ENCODE measurements at regions not wholly inside any gene's neighbourhood (a gene's known extent, or its start where the extent isn't known, plus 50 kb on each side); places are given as distances from the start of the nearest gene placed in this dataset.
"Not testable (repeated sequence)": the region's sequence is repeated elsewhere in the genome, so short reads cannot be mapped to it uniquely, and the experiment has no call there.

DNA sequence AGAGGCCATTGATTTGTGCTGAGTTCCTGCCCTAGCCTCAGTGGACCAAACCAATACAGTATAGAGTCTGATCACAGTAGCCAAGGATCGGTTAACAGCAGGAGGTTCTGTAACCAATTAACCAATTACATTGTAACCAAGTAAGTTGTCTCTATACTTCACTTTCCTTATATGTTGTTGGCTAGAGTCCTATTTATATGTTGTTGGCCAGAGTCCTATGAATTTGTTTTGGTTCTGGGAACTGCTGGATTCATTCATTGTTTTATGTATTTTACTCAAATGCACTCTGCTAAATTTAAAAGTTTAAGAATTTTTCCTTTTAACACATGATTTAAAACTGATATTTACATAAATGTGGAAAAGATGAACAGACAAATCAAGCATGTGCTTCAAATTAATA, 597.4 kb upstream of the HS3ST5 start:
- ATAC-seq (no peak), DNase-seq (ENCODE audit: missing footprints) (no peak)
- intact Hi-C loops (cut with DNase I) = no loop called here

DNA sequence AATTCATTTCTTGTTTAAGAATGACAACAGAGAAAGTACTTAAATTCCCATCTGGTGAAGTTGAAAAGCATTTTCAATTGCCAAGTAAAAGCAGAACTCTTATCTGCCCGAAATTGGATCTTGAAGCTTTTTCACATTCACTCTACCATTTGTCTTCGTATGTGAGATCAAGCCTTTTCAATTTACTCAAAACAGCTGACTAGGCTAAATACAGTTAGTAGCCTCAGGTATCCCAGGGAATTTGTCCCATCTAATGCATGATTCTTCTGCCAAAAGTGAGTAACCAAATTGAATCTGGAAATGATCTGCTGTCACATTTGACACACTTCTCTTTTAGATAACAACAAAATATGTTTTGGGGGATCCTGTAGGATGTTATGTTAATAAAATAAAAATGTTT, 596.8 kb upstream of the HS3ST5 start:
- intact Hi-C loops (cut with DNase I) = no loop called here
- no peak for ATAC-seq
- no peak for DNase-seq (ENCODE audit: missing footprints)

DNA sequence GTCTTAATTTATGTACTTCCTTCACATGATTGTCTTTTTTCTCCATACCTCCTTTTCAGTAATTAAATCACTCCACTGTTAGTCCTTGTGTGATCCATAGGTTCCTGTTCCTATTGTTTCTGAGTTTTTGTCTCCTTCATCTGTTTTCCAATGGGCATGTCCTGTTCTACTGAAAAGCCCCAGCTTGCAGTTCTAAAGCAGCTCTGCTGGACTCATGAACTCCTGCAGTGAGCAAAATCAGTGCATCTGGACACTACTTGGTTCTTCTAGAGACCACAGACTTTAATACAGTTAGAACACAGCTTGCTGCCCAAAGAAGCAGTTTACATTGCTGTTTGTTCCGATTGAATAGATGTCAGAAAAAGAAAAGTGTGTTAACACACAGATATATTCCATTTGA, 593.3 kb upstream of the HS3ST5 start:
- ATAC-seq = no peak
- no peak for DNase-seq (ENCODE audit: missing footprints)
- intact Hi-C loops (cut with DNase I) = no loop called here

DNA sequence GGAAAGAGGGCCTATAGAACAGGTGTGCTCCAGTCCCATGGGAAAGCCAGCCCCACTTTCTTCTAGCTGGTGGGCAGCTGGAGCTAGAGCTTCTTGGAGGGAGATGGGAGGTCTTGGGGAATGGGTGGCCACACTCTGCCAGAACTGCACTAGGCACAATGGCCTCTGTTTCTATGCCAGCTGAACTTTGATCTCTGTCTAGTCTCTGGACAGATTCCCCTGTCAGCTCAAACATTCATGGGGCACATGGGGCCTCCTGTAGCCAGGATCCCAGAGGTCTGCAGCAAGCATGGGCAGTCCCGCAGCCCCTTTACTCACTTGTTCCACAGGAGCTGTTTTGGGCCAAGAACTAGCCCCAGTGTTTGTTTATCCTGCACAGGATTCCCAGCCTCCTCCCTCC, 591.3 kb upstream of the HS3ST5 start:
- ATAC-seq = no peak
- no peak for DNase-seq (ENCODE audit: missing footprints)
- intact Hi-C loops (cut with DNase I) = no loop called here

DNA sequence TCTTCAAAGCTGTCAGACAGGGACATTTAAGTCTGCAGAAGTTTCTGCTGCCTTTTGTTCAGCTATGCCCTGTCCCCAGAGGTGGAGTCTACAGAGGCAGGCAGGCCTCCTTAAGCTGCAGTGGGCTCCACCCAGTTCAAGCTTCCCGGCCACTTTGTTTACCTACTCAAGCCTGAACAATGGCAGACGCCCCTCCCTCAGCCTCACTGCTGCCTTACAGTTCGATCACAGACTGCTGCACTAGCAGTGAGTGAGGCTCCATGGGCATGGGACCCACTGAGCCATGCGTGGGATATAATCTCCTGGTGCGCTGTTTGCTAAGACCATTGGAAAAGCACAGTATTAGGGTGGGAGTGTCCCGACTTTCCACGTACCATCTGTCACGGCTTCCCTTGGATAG, 585.9 kb upstream of the HS3ST5 start:
- ATAC-seq; intact Hi-C loops (cut with DNase I): not testable (repeated sequence)

DNA sequence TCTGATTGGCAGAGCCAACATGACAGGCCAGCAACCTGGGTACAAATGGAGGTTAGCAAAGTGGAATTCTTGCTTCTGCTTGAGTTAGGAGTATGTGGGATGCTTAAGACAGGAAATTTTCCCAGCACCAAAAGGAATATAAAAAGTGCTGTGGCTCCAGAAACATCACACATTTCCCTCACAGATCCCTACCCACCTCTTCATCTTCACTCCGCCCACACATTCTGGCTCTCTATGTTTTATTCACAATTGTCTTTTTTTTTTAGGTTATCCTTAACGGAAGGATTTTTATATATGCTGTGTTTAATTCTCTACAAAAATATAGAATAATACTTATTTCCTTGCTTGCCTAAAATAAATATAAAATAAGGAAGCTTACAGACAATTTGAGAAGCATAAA, 563.3 kb upstream of the HS3ST5 start:
- no peak for DNase-seq (ENCODE audit: missing footprints)
- intact Hi-C loops (cut with DNase I) = no loop called here
- ATAC-seq = no peak

More for the DNA sequence above, 585.9 kb upstream of the HS3ST5 start:
- not testable (repeated sequence) for DNase-seq (ENCODE audit: missing footprints)

DNA sequence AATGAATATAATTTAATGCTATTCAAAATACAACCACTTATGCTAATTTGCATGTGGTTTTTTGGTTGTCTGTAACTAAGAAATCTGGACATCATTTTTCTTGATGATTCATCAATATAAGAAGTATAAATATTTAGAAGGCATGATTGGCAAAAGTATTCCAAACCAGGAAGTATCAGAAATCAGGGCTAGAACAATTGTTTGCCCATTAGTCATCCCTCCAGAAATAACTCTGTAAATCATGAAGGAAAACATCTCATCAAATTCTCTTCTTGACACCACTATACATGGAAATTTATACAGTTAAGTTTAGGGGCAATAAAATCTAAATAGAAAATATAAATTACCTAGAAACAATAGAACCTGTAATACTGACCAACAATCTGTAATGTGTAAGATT, 554.7 kb upstream of the HS3ST5 start:
- intact Hi-C loops (cut with DNase I) = no loop called here
- DNase-seq (ENCODE audit: missing footprints) = no peak
- ATAC-seq = no peak

DNA sequence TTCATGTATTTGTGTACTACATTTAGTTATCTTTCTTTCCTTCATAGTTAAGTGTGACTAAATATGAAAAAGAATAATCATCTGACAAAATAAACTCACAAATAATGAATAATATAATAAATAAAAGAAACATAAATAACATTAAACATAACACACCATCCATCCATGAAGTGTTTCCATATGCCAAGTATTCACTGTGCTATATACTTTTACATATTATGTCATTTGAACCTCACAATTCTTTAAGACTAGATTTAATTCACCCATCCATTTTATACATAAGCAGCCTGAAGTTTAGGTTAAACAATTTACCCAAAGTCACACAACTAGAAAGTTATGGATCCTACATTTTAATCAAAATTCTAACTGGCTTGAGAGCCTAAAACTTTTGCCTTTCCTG, 549.4 kb upstream of the HS3ST5 start:
- no peak for ATAC-seq
- intact Hi-C loops (cut with DNase I) = no loop called here

DNA sequence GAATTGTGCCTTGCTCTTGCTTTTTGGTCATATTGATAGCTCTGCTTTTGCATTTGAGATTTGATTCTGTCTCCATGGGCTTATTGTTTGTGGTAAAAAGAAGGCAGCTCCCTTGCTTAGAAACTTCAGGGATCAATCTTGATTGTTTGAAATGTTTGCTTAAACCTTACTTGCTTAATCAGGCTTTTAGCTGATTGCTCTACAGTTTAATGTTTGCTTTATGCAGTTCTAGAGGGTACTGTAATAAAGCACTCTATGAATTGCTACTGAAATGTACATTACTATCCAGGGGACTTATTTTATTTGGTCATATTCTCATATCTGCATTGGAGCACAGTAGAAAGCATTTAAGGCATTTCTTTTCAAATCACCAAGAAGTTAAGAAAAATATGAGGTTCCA, 545.4 kb upstream of the HS3ST5 start:
- DNase-seq (ENCODE audit: missing footprints) (no peak), ATAC-seq (no peak)
- intact Hi-C loops (cut with DNase I) = no loop called here

More for the DNA sequence above, 549.4 kb upstream of the HS3ST5 start:
- no peak for DNase-seq (ENCODE audit: missing footprints)

DNA sequence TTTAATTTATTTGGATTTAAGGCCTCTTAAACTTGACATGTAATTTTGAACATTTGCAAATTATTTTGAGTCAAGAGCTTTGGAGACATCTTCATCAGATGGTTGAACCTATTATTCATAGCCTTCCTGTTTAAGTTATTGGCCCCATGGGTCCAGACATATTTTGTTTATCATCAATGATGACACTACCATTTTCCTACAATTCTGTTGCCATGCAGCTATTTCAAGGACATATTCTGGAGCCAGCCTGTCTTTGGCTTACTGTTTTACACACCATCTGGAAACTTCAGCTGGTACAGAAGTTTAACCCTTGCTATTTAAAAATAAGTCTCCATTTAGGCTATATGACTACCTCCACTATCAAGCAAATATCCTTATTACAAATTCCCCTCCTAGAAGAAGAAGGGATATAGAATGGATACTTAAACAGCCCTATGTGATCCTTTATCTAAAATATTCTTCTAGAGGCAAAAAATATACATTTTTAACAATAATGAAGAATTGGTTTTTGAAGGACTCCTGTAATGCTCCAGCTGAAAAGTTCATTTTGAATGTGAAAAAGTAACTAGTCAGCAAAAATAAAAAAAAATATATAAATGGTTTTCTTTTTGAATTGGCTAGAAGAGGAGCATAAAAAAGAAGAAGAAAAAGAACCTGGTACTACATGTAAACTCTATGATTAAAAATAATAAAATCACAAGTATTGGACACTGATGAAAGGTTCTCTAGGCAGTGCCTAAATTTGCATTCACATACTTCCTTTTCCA, 544.0 kb upstream of the HS3ST5 start:
- no peak for ATAC-seq
- no peak for DNase-seq (ENCODE audit: missing footprints)
- intact Hi-C loops (cut with DNase I) = no loop called here

DNA sequence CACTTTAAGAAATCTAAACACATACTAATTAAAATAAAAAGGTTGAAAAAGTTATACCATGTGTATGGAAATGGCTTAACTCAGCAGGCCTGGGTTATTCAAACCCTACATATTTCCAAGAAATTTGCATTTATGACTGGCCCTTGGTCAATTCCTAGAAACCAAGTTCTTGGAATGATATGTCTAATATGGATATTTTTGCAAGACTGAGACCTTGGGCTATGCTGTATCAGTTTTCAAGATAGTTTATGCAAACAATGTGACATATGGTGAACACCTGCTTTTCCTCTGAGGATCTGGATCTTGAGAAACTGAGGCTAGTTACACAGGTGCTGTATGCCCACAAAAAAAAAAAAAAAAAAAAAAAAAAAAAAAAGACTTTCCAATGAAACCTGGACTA, 536.9 kb upstream of the HS3ST5 start:
- intact Hi-C loops (cut with DNase I) = no loop called here
- ATAC-seq (no peak), DNase-seq (ENCODE audit: missing footprints) (no peak)

DNA sequence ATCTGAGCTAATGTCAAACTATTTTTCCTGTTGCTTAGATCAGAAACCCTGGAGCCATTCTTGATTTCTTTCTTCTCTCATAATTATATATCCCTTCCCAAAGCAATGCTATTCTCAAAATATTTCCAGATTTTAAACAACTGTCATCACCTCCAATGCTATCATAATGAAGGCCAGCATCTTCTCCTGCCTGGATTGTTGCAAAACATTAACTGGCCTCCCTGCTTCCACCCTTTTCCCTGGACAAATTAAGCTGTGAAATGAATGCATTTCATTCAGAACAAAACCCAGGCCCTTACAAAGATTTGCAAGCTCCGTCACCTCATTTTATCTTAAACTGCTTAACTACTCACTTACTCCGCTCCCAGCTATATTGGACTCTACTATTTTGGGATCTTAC, 535.3 kb upstream of the HS3ST5 start:
- no peak for ATAC-seq
- no peak for DNase-seq (ENCODE audit: missing footprints)
- intact Hi-C loops (cut with DNase I) = no loop called here

DNA sequence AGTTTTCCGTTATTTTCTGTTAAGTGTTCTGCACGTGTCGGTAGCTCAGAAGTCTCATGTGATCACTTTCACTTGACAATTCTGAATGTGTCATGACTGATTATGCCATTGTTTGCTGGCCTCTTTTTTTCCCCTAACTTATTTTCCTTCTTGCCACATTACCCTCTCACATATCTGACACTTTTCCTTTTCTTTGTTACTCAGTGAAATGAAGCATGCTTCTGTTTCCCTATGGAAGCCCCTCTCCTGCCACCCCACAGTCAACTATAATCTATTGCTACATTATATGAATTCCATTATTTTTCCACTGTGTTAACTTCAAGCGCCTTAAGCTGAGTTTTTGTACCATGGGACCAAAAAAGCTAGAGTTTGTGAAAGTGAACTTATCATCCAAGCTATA, 531.6 kb upstream of the HS3ST5 start:
- intact Hi-C loops (cut with DNase I) = no loop called here
- DNase-seq (ENCODE audit: missing footprints) (no peak), ATAC-seq (no peak)

DNA sequence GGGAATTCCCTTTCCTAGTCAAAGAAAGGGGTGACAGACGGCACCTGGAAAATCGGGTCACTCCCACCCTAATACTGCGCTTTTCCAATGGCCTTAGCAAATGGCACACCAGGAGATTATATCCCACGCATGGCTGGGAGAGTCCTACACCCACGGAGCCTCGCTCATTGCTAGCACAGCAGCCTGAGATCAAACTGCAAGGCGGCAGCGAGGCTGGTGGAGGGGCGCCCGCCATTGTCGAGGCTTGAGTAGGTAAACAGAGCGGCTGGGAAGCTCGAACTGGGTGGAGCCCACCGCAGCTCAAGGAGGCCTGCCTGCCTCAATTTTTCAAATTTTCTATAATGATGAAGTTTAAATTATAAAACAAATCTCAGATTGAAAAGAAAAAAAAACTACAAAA, 522.7 kb upstream of the HS3ST5 start:
- not testable (repeated sequence) for ATAC-seq

DNA sequence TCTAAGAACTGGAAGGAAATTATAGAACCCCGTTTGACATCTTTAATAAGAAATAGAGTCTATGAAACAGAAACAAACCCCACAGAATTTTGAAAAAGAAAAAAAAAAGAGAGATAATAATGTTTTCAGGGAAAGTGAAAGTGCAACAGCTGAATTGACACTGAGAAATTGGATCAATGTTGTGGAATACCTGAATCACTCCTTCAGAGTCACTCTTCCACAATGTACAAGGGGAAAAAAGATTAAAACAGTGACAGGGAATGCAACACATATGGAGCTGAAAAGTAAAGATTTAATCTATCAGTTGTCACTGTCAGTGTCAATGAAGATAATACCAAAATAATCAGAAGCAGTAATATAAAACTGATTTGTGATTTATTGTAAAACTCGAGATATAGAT, 520.8 kb upstream of the HS3ST5 start:
- ATAC-seq = no peak
- intact Hi-C loops (cut with DNase I) = no loop called here
- DNase-seq (ENCODE audit: missing footprints) = no peak

More for the DNA sequence above, 522.7 kb upstream of the HS3ST5 start:
- intact Hi-C loops (cut with DNase I); DNase-seq (ENCODE audit: missing footprints): not testable (repeated sequence)

DNA sequence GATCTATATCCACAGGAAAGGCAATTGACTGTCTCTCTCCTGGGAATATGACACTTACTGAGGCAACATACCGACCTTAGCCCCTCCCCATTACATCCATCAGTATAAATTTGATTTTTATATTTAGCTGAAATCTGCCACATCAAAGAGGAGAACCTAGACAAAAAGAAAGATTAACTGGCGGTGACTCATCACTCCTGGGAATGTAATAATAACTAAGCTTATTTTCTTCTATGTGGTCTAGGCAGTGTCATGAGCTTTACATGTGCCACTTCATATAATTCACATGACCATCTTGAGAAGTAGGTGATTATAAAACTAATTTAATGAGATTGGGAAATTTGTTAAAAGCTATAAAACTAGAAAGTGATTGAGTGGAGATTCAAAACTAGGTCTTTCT, 520.0 kb upstream of the HS3ST5 start:
- no peak for ATAC-seq
- intact Hi-C loops (cut with DNase I) = no loop called here
- no peak for DNase-seq (ENCODE audit: missing footprints)

DNA sequence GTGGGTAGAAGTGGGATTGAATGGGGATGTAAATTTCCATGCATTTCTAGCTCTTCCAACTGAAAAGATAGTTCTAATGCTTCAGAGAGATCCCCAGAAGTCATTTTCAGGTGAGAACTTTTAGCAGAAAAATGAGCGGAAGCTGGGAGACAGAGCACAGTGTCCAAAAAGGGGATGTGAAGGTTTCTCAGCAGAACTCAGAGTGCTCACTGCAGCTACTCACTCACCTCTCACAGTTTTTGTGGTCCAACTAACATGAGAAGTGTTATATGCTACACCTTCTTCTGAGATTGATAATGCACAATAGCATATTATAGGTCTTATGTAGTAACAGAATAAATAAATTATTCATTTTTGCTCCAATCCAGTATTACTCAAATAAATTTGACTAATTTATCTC, 519.2 kb upstream of the HS3ST5 start:
- DNase-seq (ENCODE audit: missing footprints) (no peak), ATAC-seq (no peak)
- intact Hi-C loops (cut with DNase I) = no loop called here

DNA sequence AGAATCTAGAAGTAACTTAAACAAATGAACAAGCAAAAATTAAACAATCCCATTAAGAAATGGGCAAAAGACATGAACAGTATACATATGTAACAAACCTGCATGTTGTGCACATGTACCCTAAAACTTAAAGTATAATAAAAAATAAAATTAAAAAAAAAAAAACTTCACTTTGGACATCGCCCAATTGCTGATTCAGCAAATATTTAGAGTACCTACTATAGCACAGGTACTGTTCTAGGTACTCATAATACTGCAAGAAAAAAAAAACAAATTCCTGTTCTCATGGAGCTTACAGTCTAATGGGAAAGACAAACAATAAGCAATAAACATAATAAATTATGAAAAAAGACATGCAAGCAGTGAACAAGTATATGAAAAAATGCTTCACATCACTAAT, 501.5 kb upstream of the HS3ST5 start:
- no peak for ATAC-seq
- no peak for DNase-seq (ENCODE audit: missing footprints)
- intact Hi-C loops (cut with DNase I) = no loop called here

DNA sequence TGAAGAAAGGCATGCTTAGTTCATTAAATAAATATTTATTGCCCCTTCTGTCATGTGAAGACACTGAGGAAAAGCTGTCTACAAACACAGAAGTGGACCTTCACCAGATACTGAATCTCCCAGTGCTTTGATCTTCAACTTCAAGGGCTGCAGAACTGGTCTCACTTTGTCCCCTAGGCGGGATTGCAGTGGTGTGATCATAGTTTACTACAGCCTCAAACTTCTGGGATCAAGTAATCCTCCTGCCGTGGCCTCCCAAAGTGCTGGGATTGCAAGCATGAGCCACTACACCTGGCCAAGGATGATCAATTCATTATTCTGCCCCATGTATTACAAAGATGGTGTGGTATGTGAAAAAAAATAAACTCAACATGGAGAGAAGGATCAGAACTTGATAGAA, 496.2 kb upstream of the HS3ST5 start:
- ATAC-seq = no peak
- DNase-seq (ENCODE audit: missing footprints) = no peak
- intact Hi-C loops (cut with DNase I) = no loop called here

DNA sequence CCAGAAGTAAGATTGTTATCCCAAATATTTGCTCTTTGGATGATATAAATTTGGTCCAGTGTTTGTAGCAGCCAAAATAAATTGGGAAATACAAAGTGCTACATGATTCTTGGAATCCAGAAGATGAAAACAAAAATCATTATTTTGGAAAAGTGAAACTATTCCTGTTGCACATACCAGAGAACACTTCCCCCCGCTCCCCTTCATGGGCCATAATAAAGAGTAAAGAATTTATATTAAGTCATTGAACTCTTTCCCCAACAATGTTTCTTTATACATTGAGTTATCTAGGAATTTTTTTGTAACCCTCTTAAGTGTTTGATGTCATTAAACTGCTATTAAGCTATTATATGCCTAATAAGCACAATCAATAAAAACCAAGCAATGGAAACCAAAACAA, 490.4 kb upstream of the HS3ST5 start:
- ATAC-seq (no peak), DNase-seq (ENCODE audit: missing footprints) (no peak)
- intact Hi-C loops (cut with DNase I) = no loop called here

DNA sequence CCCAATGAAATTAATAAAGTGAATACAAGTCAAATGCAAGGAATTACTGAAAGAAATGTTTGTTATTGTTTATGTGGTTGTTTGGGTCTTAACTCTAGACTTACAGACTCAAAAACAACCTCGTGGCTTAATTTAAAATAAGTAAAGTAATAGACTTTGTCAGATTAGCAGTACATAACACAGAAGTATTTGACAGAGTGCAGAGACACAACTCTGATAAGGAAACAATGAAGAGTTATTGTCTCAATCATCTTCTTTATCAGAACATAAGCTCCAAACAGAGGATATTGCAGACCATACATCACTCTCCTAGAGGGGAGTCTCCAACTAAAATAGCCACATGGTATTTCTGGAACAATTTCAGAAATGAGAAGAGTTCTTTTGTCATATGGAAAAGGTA, 487.7 kb upstream of the HS3ST5 start:
- ATAC-seq (no peak), DNase-seq (ENCODE audit: missing footprints) (no peak)
- intact Hi-C loops (cut with DNase I) = no loop called here
